GM12878 (cell line): ENCODE measurements at regions not wholly inside any gene's neighbourhood (a gene's known extent, or its start where the extent isn't known, plus 50 kb on each side); places are given as distances from the start of the nearest gene placed in this dataset. TPM values are rescaled to one million over a fixed set of nuclear protein-coding genes. Genes with fewer than 3 reads are reported as not detected.

Experiments used
- small RNA-seq: library from RNA; depleted of rRNA; stranded (forward); fragments of <200 nt; gene quantifications from one replicate; pipeline ENCODE3, GENCODE V24; 2014

Small RNA genes in the stretch of these regions (small RNA-seq; reads per million reads assigned to genes)
- gene AC106785.1 (not detected), gene RNA5SP406 (not detected), gene RNA5SP407 (not detected), gene RNA5SP408 (not detected), gene RNA5SP409 (not detected), gene RNA5SP410 (not detected), gene RNA5SP411 (not detected), gene RNA5SP412 (not detected), gene RNA5SP413 (not detected), gene RNA5SP414 (not detected), gene RNA5SP415 (not detected), gene RNA5SP416 (not detected), gene RNA5SP417 (not detected), gene RNA5SP418 (not detected), gene RNA5SP419 (not detected), gene RNA5SP420 (not detected), gene RNA5SP421 (not detected), gene RNA5SP422 (not detected), gene RNA5SP423 (not detected)
